A549 (cell line): ENCODE measurements at regions not wholly inside any gene's neighbourhood (a gene's known extent, or its start where the extent isn't known, plus 50 kb on each side); places are given as distances from the start of the nearest gene placed in this dataset.

Experiments used
- ATAC-seq, 2 experiments: fragments of 200-7000 bp in 1 of 2; fragments of >200 bp in 1 of 2; cut with Nextera tagmentation in 1 of 2; cut with Tn5 transposase in 1 of 2; 3 replicates each; pipeline versions ENCODE4 v1.8.0 to v1.9.1; 2018 to 2020; ENCODE audit warnings: mild to moderate bottlenecking in 1 of 2, moderate library complexity in 1 of 2
- CTCF ChIA-PET: fragments of 300-600 bp; sonication (Branson Sonifier 250); formaldehyde crosslinking; extraction: SDS; loops from one replicate; lab custom pipeline; 2021; ENCODE audit warnings: antibody characterized with exemption, inconsistent platforms; lab: Yijun Ruan, JAX
- POLR2A ChIA-PET: fragments of 350-600 bp; formaldehyde crosslinking; extraction: SDS; loops from one replicate; lab custom pipeline; 2021; ENCODE audit warnings: antibody characterized with exemption, inconsistent platforms; lab: Yijun Ruan, JAX
- DNase-seq, 2 experiments: peaks; one replicate each; pipeline versions ENCODE4 v3.0.0 to v3.0.0-alpha.2; 2011 to 2016; ENCODE audit warnings: low read depth in 1 of 2, low spot score in 1 of 2
- FAIRE-seq: peaks from 2 replicates; lab custom pipeline; 2011; peaks lifted over from hg19 to GRCh38; lab: Jason Lieb, UNC
- H3K27ac ChIP-seq, 2 experiments: fragments of >200 bp; sonication (Bioruptor Twin); formaldehyde crosslinking; 3 replicates each; pipeline ENCODE4 v1.5.1; 2016 to 2017
- H3K4me1 ChIP-seq: fragments of >200 bp; sonication (Bioruptor Twin); formaldehyde crosslinking; 3 replicates; pipeline ENCODE4 v1.6.1; 2016
- H3K4me2 ChIP-seq: fragments of >200 bp; sonication (Bioruptor Twin); formaldehyde crosslinking; 3 replicates; pipeline ENCODE4 v1.6.1; 2016
- H3K4me3 ChIP-seq: fragments of >200 bp; sonication (Bioruptor Twin); formaldehyde crosslinking; 3 replicates; pipeline ENCODE4 v1.5.1; 2016
- H3K9me3 ChIP-seq: fragments of >200 bp; sonication (Bioruptor Twin); formaldehyde crosslinking; 3 replicates; pipeline ENCODE4 v1.6.1; 2016
- ATOH8 ChIP-seq: fragments of 250-450 bp; sonication (Bioruptor Pico); IDR thresholded peaks from 2 replicates; pipeline ENCODE4 v1.5.0; 2020; ENCODE audit warnings: low read depth, mild to moderate bottlenecking, moderate library complexity
- BHLHE40 ChIP-seq: IDR thresholded peaks from 2 replicates; pipeline ENCODE4 v1.6.1; 2012; ENCODE audit warnings: low read depth, low read length, inconsistent platforms
- E2F6 ChIP-seq: IDR thresholded peaks from 2 replicates; pipeline ENCODE4 v1.6.1; 2012; ENCODE audit warnings: low read depth, borderline replicate concordance
- FOXS1 ChIP-seq: fragments of 250-450 bp; sonication (Bioruptor Pico); IDR thresholded peaks from 2 replicates; pipeline ENCODE4 v1.5.0; 2020; ENCODE audit warnings: mild to moderate bottlenecking, moderate library complexity
- HES2 ChIP-seq: fragments of >200 bp; sonication (Bioruptor Twin); formaldehyde crosslinking; IDR thresholded peaks from 2 replicates; pipeline ENCODE4 v1.6.1; 2016
- HMGXB4 ChIP-seq: fragments of 250-450 bp; sonication (Bioruptor Pico); IDR thresholded peaks from 2 replicates; pipeline ENCODE4 v1.5.0; 2021; ENCODE audit warnings: mild to moderate bottlenecking, moderate library complexity, borderline replicate concordance
- JUNB ChIP-seq: fragments of >200 bp; sonication (Bioruptor Twin); formaldehyde crosslinking; IDR thresholded peaks from 2 replicates; pipeline ENCODE4 v1.6.1; 2016
- MAX ChIP-seq: IDR thresholded peaks from 2 replicates; pipeline ENCODE4 v1.6.1; 2012
- MAZ ChIP-seq: fragments of 150-350 bp; IDR thresholded peaks from 2 replicates; pipeline ENCODE4 v1.6.1; 2014; ENCODE audit warnings: antibody characterized with exemption, low read depth, low read length, borderline replicate concordance
- MYC ChIP-seq: IDR thresholded peaks from 2 replicates; pipeline ENCODE4 v1.6.1; 2012; ENCODE audit warnings: mild to moderate bottlenecking, inconsistent platforms, low read length, improper control_type of control experiment, borderline replicate concordance
- PHF8 ChIP-seq: fragments of 200-600 bp; sonication (generic); IDR thresholded peaks from 2 replicates; pipeline ENCODE4 v1.6.1; 2016; ENCODE audit warnings: low read depth, mild to moderate bottlenecking, antibody characterized with exemption, moderate library complexity, borderline replicate concordance
- POLR2A ChIP-seq: IDR thresholded peaks from 2 replicates; pipeline ENCODE4 v1.6.1; 2012; ENCODE audit warnings: mild to moderate bottlenecking, low read length
- POLR2AphosphoS2 ChIP-seq: conservative IDR thresholded peaks from 2 replicates; pipeline ENCODE4 v1.6.1; 2012; ENCODE audit warnings: low read length, improper control_type of control experiment, inconsistent platforms
- RCOR1 ChIP-seq: fragments of 150-350 bp; IDR thresholded peaks from 2 replicates; pipeline ENCODE4 v1.6.1; 2014; ENCODE audit warnings: antibody characterized with exemption, low read length, low read depth
- REST ChIP-seq: fragments of 200-600 bp; sonication (generic); IDR thresholded peaks from 2 replicates; pipeline ENCODE4 v1.6.1; 2016; ENCODE audit warnings: antibody characterized with exemption, mild to moderate bottlenecking, moderate library complexity
- TP53 ChIP-seq: fragments of 250-450 bp; sonication (Bioruptor Pico); IDR thresholded peaks from 2 replicates; pipeline ENCODE4 v1.5.0; 2021; ENCODE audit warnings: mild to moderate bottlenecking, moderate library complexity
- ZFP36 ChIP-seq: fragments of 450-650 bp; IDR thresholded peaks from 2 replicates; pipeline ENCODE4 v1.6.1; 2014; ENCODE audit warnings: borderline replicate concordance; ENCODE audit not compliant: partially characterized antibody
- WGBS: methylation state at CpG from one replicate; pipeline ENCODE4 v1.1.6; 2017; ENCODE audit errors: missing lambda C conversion rate; 5-methylcytosine and 5-hydroxymethylcytosine counted together

- TF ChIP-seq REST (no peak), HES2 (no peak), FOXS1 (CRISPR knock-in tag) (no peak), BHLHE40 (no peak)
These were observed 101.9 kb upstream of the RTL1 start (continued) for GRCh38 chr14:101005447-101005846.

- POLR2A ChIA-PET, result no interaction called here
- 87% methylated on average over 8 of the region's 9 CpGs for WGBS
These were observed 102.5 kb upstream of the RTL1 start for GRCh38 chr14:101006008-101006407.

GRCh38 chr14:101007004-101007614 lies 103.6 kb upstream of the RTL1 start:
- ATAC-seq (no peak), FAIRE-seq (no peak), DNase-seq (no peak)
- Histone ChIP-seq H3K9me3 (no peaks in the 10 kb centered on the region), H3K4me1 (no peaks in the 10 kb centered on the region), H3K27ac (no peak overlapping the region), H3K4me2 (no peak overlapping the region), H3K4me3 (no peak overlapping the region)
- TF ChIP-seq MAX (no peak), E2F6 (no peak), POLR2A (no peak), PHF8 (no peak), MYC (no peak), ZFP36 (no peak), POLR2AphosphoS2 (no peak), MAZ (no peak), JUNB (no peak)
- POLR2A ChIA-PET, result no interaction called here
- WGBS, result 73% methylated on average over 13 of the region's 13 CpGs
- CTCF ChIA-PET, result no interaction called here

More at GRCh38 chr14:101006008-101006407, 102.5 kb upstream of the RTL1 start:
- Histone ChIP-seq H3K4me1 (no peaks in the 10 kb centered on the region), H3K27ac (no peak overlapping the region), H3K4me3 (no peak overlapping the region), H3K4me2 (no peak overlapping the region), H3K9me3 (no peaks in the 10 kb centered on the region)
- ATAC-seq (no peak), DNase-seq (no peak), FAIRE-seq (no peak)
- TF ChIP-seq TP53 (CRISPR knock-in tag) (no peak), HMGXB4 (CRISPR knock-in tag) (no peak), RCOR1 (no peak), ATOH8 (CRISPR knock-in tag) (no peak)
- CTCF ChIA-PET, result interaction anchor here (1.5 kb wide), 1 partner anchor 13 kb away, joined by 4 read pairs; no protein-coding TSS in a partner anchor
